ENCODE measurements at regions not wholly inside any gene's neighbourhood (a gene's known extent, or its start where the extent isn't known, plus 50 kb on each side); places are given as distances from the start of the nearest gene placed in this dataset.

DNA sequence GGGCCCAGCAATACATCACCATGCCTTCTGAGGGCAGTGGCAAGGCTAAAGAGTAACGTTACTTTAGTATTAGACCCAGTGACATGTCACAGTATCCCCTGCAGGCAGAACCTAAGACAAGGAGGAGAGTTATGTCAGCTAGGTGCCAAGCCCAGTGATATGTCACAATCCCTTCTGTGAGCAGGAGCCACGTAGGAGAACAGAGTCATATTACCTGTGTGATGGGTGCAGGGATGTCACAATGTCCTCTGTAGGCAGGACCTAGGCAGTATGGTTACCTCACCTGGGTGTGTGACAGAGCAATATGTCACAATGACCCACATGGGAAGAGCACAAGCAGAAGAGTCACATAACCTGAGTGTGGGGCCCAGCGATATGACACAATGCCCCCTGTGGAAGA, 121.8 kb downstream of the ZNF675 start:
- Histone ChIP-seq H3K9me3 (ENCODE audit: low read length) (no peaks in the 10 kb centered on the region), H3K27ac (ENCODE audit: low read depth, low read length, poor library complexity, severe bottlenecking) (no peak overlapping the region)
- intact Hi-C loops (cut with micrococcal nuclease; ENCODE audit: unreplicated experiment) = no loop called here

DNA sequence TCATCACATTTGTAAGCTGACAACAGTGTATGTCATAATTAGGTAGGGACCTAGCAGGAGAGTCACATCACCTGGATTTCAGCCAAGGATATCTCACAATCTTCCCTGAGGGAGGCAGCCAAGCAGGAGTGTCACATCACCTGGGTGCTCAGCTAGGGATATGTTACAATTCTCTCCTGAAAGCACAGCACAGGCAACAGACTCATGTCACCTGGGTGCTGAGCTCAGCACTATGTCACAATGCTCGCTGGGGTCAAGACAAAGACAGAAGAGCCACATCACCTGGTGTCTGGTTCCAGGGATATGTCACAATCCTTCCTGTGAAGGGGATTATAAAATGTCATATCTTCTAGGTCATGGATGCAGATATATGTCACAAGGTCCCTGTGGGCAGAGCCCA, 123.7 kb downstream of the ZNF675 start:
- no peak overlapping the region for H3K27ac ChIP-seq (ENCODE audit: low read depth, low read length, poor library complexity, severe bottlenecking)
- CTCF ChIA-PET (ENCODE audit: unreplicated experiment) = no interaction called here
- H3K4me1 ChIP-seq (ENCODE audit: insufficient read depth, low read length, poor library complexity, severe bottlenecking) = no peaks in the 10 kb centered on the region
- no peaks in the 10 kb centered on the region for H3K9me2 ChIP-seq (ENCODE audit: insufficient read depth, low read length)
- intact Hi-C loops (cut with micrococcal nuclease; ENCODE audit: unreplicated experiment) = no loop called here
- no peaks in the 10 kb centered on the region for H4K20me1 ChIP-seq (ENCODE audit: insufficient read depth, low read length)
- no peak overlapping the region for H2AFZ ChIP-seq (ENCODE audit: low read length)
- POLR2A ChIA-PET = no interaction called here
- no peak for TF ChIP-seq EZH2phosphoT487 (IDR thresholded peaks at IDR 0.05; ENCODE audit: borderline replicate concordance, low read depth, low read length)
- TF ChIP-seq, protein P1, sequence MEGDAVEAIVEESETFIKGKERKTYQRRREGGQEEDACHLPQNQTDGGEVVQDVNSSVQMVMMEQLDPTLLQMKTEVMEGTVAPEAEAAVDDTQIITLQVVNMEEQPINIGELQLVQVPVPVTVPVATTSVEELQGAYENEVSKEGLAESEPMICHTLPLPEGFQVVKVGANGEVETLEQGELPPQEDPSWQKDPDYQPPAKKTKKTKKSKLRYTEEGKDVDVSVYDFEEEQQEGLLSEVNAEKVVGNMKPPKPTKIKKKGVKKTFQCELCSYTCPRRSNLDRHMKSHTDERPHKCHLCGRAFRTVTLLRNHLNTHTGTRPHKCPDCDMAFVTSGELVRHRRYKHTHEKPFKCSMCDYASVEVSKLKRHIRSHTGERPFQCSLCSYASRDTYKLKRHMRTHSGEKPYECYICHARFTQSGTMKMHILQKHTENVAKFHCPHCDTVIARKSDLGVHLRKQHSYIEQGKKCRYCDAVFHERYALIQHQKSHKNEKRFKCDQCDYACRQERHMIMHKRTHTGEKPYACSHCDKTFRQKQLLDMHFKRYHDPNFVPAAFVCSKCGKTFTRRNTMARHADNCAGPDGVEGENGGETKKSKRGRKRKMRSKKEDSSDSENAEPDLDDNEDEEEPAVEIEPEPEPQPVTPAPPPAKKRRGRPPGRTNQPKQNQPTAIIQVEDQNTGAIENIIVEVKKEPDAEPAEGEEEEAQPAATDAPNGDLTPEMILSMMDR (conservative IDR thresholded peaks at IDR 0.05; ENCODE audit: low read length) = no peak
- no peaks in the 10 kb centered on the region for H3K79me2 ChIP-seq (ENCODE audit: insufficient read depth, low read depth, low read length)
- H3K36me3 ChIP-seq (ENCODE audit: insufficient read depth, low read length) = no peaks in the 10 kb centered on the region
- H3K4me2 ChIP-seq (ENCODE audit: low read length) = no peak overlapping the region
- no peak for DNase-seq (ENCODE audit: low spot score)
- H3K4me3 ChIP-seq (ENCODE audit: low read depth, low read length, poor library complexity, severe bottlenecking) = no peak overlapping the region
- BruUV-seq (replicated peaks) = no TSS peak
- no peaks in the 10 kb centered on the region for H3K9me3 ChIP-seq (ENCODE audit: low read length)

More for the DNA sequence above, 121.8 kb downstream of the ZNF675 start:
- no TSS peak for BruUV-seq (replicated peaks)
- H3K36me3 ChIP-seq (ENCODE audit: insufficient read depth, low read length) = no peaks in the 10 kb centered on the region
- DNase-seq (ENCODE audit: low spot score) = no peak
- no peaks in the 10 kb centered on the region for H3K4me1 ChIP-seq (ENCODE audit: insufficient read depth, low read length, poor library complexity, severe bottlenecking)
- H2AFZ ChIP-seq (ENCODE audit: low read length) = no peak overlapping the region
- H3K79me2 ChIP-seq (ENCODE audit: insufficient read depth, low read depth, low read length) = no peaks in the 10 kb centered on the region
- no peaks in the 10 kb centered on the region for H4K20me1 ChIP-seq (ENCODE audit: insufficient read depth, low read length)
- POLR2A ChIA-PET = no interaction called here
- no peak overlapping the region for H3K4me3 ChIP-seq (ENCODE audit: low read depth, low read length, poor library complexity, severe bottlenecking)
- CTCF ChIA-PET (ENCODE audit: unreplicated experiment) = no interaction called here
- TF ChIP-seq EZH2phosphoT487 (IDR thresholded peaks at IDR 0.05; ENCODE audit: borderline replicate concordance, low read depth, low read length) = no peak
- TF ChIP-seq, protein P1 (conservative IDR thresholded peaks at IDR 0.05; ENCODE audit: low read length) = no peak
- H3K4me2 ChIP-seq (ENCODE audit: low read length) = no peak overlapping the region
- no peaks in the 10 kb centered on the region for H3K9me2 ChIP-seq (ENCODE audit: insufficient read depth, low read length)

DNA sequence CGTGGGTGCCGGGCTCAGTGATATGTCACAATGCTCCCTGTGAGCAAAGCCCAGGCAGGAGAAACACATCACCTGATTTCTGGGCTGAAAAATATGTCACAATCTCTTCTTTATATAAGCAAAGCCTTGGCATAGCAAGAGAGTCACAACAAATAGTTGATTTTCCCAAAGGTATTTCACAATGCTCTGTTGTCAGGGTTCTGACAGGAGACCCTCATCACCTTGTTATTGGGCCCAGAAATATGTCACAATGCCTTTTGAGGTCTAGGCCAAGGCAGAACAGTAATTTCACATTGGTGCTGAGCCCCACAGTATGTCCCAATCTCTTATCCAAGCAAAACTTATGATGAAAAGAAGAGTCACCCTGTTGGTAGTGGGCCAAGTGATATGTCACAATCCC, 125.7 kb downstream of the ZNF675 start:
- BruUV-seq (replicated peaks) = no TSS peak
- DNase-seq (ENCODE audit: low spot score) = no peak
- Histone ChIP-seq H3K27ac (ENCODE audit: low read depth, low read length, poor library complexity, severe bottlenecking) (no peak overlapping the region), H3K9me3 (ENCODE audit: low read length) (no peaks in the 10 kb centered on the region), H3K4me1 (ENCODE audit: insufficient read depth, low read length, poor library complexity, severe bottlenecking) (no peaks in the 10 kb centered on the region), H4K20me1 (ENCODE audit: insufficient read depth, low read length) (no peaks in the 10 kb centered on the region), H3K36me3 (ENCODE audit: insufficient read depth, low read length) (no peaks in the 10 kb centered on the region), H2AFZ (ENCODE audit: low read length) (no peak overlapping the region), H3K9me2 (ENCODE audit: insufficient read depth, low read length) (no peaks in the 10 kb centered on the region), H3K4me3 (ENCODE audit: low read depth, low read length, poor library complexity, severe bottlenecking) (no peak overlapping the region), H3K79me2 (ENCODE audit: insufficient read depth, low read depth, low read length) (no peaks in the 10 kb centered on the region), H3K4me2 (ENCODE audit: low read length) (no peak overlapping the region)
- ChIA-PET CTCF (ENCODE audit: unreplicated experiment) (no interaction called here), POLR2A (no interaction called here)
- intact Hi-C loops (cut with micrococcal nuclease; ENCODE audit: unreplicated experiment) = no loop called here
- TF ChIP-seq, protein P1 (conservative IDR thresholded peaks at IDR 0.05; ENCODE audit: low read length) = no peak
- TF ChIP-seq EZH2phosphoT487 (IDR thresholded peaks at IDR 0.05; ENCODE audit: borderline replicate concordance, low read depth, low read length) = no peak
